GM23338 (cell line): ENCODE measurements at regions not wholly inside any gene's neighbourhood (a gene's known extent, or its start where the extent isn't known, plus 50 kb on each side); places are given as distances from the start of the nearest gene placed in this dataset.

Experiments used
- CREB1 ChIP-seq: fragments of 250-450 bp; sonication (Bioruptor Pico); IDR thresholded peaks from 2 replicates; pipeline ENCODE4 v1.5.0; 2020; ENCODE audit warnings: low read depth, mild to moderate bottlenecking, moderate library complexity
- CTCF ChIP-seq, 2 experiments: fragments of 200-600 bp in 1 of 2; sonication (generic) in 1 of 2; conservative IDR thresholded peaks; 2 replicates each; pipeline versions ENCODE4 v1.5.1 to v1.6.1; 2016 to 2017; ENCODE audit warnings: antibody characterized with exemption in 2 of 2, low read depth in 2 of 2, mild to moderate bottlenecking in 2 of 2, moderate library complexity in 1 of 2
- EZH2 ChIP-seq: fragments of 200-600 bp; sonication (generic); IDR thresholded peaks from one replicate; pipeline ENCODE4 v1.8.0; 2017; ENCODE audit warnings: antibody characterized with exemption, mild to moderate bottlenecking, low read depth; ENCODE audit not compliant: unreplicated experiment
- NANOG ChIP-seq: IDR thresholded peaks from 2 replicates; pipeline ENCODE4 v1.6.1; 2016; ENCODE audit warnings: antibody characterized with exemption, borderline replicate concordance
- POLR2AphosphoS5 ChIP-seq: IDR thresholded peaks from 2 replicates; pipeline ENCODE4 v1.6.1; 2016; ENCODE audit warnings: antibody characterized with exemption, low read depth
- STAT1 ChIP-seq: IDR thresholded peaks from one replicate; pipeline ENCODE4 v1.6.1; 2016; ENCODE audit warnings: antibody characterized with exemption; ENCODE audit not compliant: unreplicated experiment
- ZNF114 ChIP-seq: fragments of 250-450 bp; sonication (Bioruptor Pico); IDR thresholded peaks from 2 replicates; pipeline ENCODE4 v1.5.0; 2020; ENCODE audit warnings: mild to moderate bottlenecking, moderate library complexity
- ZNF331 ChIP-seq: fragments of 250-450 bp; sonication (Bioruptor Pico); IDR thresholded peaks from 2 replicates; pipeline ENCODE4 v1.5.0; 2020; ENCODE audit warnings: low read depth, mild to moderate bottlenecking, moderate library complexity
- TF ChIP-seq, protein P1 (sequence below): fragments of 250-450 bp; sonication (Bioruptor Pico); IDR thresholded peaks from 2 replicates; pipeline ENCODE4 v1.5.0; 2020; ENCODE audit warnings: mild to moderate bottlenecking, moderate library complexity
- TF ChIP-seq, protein P2 (sequence below): IDR thresholded peaks from 2 replicates; pipeline ENCODE4 v1.6.1; 2016; ENCODE audit warnings: antibody characterized with exemption

DNA sequence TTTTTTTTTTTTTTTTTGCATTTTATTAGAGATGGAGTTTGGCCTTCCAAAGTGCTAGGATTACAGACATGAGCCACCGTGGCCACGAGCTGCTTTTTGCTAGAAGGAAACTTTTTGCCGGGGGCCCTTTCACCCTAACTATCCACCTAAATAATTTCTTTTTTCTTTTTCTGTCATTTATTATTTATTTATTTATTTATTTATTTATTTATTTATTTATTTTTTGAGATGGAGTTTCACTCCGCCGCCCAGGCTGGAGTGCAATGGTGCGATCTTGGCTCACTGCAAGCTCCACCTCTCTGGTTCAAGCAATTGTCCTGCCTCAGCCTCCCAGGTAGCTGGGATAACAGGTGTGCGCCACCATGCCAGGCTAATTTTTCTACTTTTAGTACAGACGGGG lies 303.9 kb downstream of the ASMT start (continued):
- TF ChIP-seq, protein P1, sequence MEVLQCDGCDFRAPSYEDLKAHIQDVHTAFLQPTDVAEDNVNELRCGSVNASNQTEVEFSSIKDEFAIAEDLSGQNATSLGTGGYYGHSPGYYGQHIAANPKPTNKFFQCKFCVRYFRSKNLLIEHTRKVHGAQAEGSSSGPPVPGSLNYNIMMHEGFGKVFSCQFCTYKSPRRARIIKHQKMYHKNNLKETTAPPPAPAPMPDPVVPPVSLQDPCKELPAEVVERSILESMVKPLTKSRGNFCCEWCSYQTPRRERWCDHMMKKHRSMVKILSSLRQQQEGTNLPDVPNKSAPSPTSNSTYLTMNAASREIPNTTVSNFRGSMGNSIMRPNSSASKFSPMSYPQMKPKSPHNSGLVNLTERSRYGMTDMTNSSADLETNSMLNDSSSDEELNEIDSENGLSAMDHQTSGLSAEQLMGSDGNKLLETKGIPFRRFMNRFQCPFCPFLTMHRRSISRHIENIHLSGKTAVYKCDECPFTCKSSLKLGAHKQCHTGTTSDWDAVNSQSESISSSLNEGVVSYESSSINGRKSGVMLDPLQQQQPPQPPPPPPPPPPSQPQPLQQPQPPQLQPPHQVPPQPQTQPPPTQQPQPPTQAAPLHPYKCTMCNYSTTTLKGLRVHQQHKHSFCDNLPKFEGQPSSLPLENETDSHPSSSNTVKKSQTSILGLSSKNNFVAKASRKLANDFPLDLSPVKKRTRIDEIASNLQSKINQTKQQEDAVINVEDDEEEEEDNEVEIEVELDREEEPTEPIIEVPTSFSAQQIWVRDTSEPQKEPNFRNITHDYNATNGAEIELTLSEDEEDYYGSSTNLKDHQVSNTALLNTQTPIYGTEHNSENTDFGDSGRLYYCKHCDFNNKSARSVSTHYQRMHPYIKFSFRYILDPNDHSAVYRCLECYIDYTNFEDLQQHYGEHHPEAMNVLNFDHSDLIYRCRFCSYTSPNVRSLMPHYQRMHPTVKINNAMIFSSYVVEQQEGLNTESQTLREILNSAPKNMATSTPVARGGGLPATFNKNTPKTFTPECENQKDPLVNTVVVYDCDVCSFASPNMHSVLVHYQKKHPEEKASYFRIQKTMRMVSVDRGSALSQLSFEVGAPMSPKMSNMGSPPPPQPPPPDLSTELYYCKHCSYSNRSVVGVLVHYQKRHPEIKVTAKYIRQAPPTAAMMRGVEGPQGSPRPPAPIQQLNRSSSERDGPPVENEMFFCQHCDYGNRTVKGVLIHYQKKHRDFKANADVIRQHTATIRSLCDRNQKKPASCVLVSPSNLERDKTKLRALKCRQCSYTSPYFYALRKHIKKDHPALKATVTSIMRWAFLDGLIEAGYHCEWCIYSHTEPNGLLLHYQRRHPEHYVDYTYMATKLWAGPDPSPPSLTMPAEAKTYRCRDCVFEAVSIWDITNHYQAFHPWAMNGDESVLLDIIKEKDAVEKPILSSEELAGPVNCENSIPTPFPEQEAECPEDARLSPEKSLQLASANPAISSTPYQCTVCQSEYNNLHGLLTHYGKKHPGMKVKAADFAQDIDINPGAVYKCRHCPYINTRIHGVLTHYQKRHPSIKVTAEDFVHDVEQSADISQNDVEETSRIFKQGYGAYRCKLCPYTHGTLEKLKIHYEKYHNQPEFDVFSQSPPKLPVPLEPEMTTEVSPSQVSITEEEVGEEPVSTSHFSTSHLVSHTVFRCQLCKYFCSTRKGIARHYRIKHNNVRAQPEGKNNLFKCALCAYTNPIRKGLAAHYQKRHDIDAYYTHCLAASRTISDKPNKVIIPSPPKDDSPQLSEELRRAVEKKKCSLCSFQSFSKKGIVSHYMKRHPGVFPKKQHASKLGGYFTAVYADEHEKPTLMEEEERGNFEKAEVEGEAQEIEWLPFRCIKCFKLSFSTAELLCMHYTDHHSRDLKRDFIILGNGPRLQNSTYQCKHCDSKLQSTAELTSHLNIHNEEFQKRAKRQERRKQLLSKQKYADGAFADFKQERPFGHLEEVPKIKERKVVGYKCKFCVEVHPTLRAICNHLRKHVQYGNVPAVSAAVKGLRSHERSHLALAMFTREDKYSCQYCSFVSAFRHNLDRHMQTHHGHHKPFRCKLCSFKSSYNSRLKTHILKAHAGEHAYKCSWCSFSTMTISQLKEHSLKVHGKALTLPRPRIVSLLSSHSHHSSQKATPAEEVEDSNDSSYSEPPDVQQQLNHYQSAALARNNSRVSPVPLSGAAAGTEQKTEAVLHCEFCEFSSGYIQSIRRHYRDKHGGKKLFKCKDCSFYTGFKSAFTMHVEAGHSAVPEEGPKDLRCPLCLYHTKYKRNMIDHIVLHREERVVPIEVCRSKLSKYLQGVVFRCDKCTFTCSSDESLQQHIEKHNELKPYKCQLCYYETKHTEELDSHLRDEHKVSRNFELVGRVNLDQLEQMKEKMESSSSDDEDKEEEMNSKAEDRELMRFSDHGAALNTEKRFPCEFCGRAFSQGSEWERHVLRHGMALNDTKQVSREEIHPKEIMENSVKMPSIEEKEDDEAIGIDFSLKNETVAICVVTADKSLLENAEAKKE (CRISPR knock-in tag) = no peak
- TF ChIP-seq ZNF331 (CRISPR knock-in tag) (no peak), POLR2AphosphoS5 (no peak), ZNF114 (CRISPR knock-in tag) (no peak), NANOG (no peak), EZH2 (no peak), CTCF (conservative IDR thresholded peaks at IDR 0.05; ENCODE audit: low read depth in 2 of 2) (no peak), STAT1 (no peak), CREB1 (CRISPR knock-in tag) (no peak)
- TF ChIP-seq, protein P2, sequence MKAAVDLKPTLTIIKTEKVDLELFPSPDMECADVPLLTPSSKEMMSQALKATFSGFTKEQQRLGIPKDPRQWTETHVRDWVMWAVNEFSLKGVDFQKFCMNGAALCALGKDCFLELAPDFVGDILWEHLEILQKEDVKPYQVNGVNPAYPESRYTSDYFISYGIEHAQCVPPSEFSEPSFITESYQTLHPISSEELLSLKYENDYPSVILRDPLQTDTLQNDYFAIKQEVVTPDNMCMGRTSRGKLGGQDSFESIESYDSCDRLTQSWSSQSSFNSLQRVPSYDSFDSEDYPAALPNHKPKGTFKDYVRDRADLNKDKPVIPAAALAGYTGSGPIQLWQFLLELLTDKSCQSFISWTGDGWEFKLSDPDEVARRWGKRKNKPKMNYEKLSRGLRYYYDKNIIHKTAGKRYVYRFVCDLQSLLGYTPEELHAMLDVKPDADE = no peak
